ENCODE measurements at regions not wholly inside any gene's neighbourhood (a gene's known extent, or its start where the extent isn't known, plus 50 kb on each side); places are given as distances from the start of the nearest gene placed in this dataset.
A peak's percentile ranks its signal among the peaks of the same experiment; 100 is the strongest.

GRCh38 chr18:10295751-10296150, 158.7 kb upstream of the APCDD1 start:
- no peak for ATAC-seq
- no peaks in the 10 kb centered on the region for H3K4me1 Mint-ChIP-seq

GRCh38 chr18:10296491-10296890, 157.9 kb upstream of the APCDD1 start:
- H3K9me3 Mint-ChIP-seq: no peaks in the 10 kb centered on the region
- peaks cover 5% of the 10 kb centered on the region for H3K27me3 Mint-ChIP-seq
- DNase-seq (no peak), ATAC-seq (no peak)
- H3K4me3 Mint-ChIP-seq: no peak overlapping the region
- H3K4me1 Mint-ChIP-seq: no peaks in the 10 kb centered on the region
- peak overlapping the region in 1 of 2 donors; percentile 56 for H3K27ac Mint-ChIP-seq

More at GRCh38 chr18:10295751-10296150, 158.7 kb upstream of the APCDD1 start:
- H3K4me3 Mint-ChIP-seq: no peak overlapping the region
- no peaks in the 10 kb centered on the region for H3K9me3 Mint-ChIP-seq
- DNase-seq: no peak
- H3K27ac Mint-ChIP-seq: no peak overlapping the region
- H3K27me3 Mint-ChIP-seq: peaks cover 5% of the 10 kb centered on the region

- no peak overlapping the region for H3K27ac Mint-ChIP-seq
- peaks cover 5% of the 10 kb centered on the region for H3K27me3 Mint-ChIP-seq
- H3K4me3 Mint-ChIP-seq: no peak overlapping the region
- DNase-seq (no peak), ATAC-seq (peak; percentile 20)
- H3K4me1 Mint-ChIP-seq: no peaks in the 10 kb centered on the region
- no peaks in the 10 kb centered on the region for H3K9me3 Mint-ChIP-seq
Measured at GRCh38 chr18:10297086-10297485, 157.3 kb upstream of the APCDD1 start.

DNA sequence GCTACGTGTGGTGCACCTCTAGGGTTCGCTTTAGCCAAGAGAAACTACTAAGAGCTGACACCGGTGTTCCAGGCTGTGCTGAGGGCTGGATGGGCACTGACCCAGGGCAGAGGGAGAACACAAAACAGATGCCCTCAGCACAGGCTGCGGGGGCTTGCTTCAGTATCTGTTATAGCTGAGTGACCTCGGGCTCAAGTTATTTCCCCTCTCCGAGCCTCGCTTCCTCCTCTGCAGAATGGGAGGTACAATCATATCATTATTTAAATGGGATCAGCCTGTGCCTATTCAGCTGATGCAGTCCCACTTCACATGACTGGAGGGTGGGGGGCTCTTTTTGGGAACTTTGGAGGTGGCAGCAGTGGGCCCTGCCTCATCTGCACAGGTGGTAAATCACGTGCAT, 156.1 kb upstream of the APCDD1 start:
- H3K27ac Mint-ChIP-seq: no peak overlapping the region
- no peak overlapping the region for H3K4me3 Mint-ChIP-seq
- ATAC-seq (no peak), DNase-seq (no peak)
- H3K9me3 Mint-ChIP-seq: no peaks in the 10 kb centered on the region
- peaks cover 5% of the 10 kb centered on the region for H3K27me3 Mint-ChIP-seq
- H3K4me1 Mint-ChIP-seq: no peaks in the 10 kb centered on the region

DNA sequence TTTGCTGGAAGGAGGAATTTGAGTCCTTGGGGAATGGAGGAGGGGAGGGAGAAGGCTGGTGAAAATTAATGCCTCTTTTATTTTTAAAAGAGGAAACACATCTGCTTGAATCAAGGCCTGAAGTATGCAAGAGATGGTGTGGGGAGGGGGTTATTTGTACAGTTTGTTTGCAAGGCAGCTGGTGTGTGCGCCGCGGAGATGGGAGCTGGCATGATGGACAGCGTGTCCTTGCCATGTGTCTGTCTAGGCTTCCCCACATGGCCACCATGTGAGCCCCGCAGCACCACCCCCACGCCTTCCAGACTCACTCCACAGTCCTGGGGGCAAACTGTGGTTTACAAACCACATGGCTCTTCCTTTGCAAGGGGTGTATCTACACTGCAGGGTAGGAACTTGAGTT, 154.8 kb upstream of the APCDD1 start:
- H3K27me3 Mint-ChIP-seq: peaks cover 5% of the 10 kb centered on the region
- H3K27ac Mint-ChIP-seq: no peak overlapping the region
- no peak for ATAC-seq
- DNase-seq: no peak
- no peaks in the 10 kb centered on the region for H3K9me3 Mint-ChIP-seq
- H3K4me1 Mint-ChIP-seq: no peaks in the 10 kb centered on the region
- H3K4me3 Mint-ChIP-seq: no peak overlapping the region

DNA sequence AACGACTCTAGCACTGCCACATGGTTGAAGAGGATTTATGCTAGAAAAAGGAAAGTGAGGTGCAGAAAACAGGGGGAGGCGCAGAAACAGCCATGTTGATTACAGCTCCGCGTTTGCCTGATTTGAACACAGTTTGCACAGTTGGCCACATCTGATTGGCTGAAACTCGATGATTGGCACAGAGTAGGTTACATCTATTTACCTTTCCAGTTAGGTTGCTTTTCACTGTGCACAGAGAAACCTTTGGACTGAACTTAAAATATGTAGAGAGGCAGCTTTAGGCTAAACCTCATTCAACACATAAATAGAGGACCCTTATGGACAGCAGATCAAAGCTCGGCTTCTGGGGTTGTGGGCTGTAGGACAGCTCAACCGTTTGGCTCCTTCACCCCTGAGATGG, 153.7 kb upstream of the APCDD1 start:
- H3K4me3 Mint-ChIP-seq: no peak overlapping the region

DNA sequence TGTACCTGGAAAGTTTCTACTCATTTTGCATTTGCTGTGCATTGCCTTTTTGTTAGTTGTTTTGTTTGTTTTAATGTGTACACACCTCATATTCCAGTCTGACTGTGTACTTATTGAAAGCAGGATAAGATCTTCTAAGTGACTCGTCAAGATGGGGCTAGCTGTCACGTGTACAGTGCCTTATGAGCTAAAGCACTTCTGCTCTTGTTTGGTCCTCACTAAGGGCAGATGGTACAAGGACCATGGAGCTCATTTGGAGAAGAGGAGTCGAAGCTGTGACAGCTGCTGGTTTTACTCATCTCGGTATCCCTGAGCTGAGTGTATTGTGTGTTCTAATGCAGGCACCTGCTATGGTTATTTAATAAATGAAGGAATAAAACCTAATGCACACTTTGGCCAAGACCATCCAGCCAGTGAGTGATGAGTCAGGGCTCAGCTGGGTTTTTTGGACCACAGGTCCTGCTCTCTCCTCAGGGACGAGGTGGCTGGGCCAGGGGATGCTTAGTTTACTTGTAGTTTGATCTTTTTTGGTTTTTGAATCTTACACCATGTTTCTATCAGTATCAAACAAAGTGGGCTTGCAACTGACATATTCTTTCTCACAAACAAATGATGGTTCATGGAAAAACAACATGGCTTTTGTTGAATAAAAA, 152.5 kb upstream of the APCDD1 start:
- ATAC-seq (no peak), DNase-seq (no peak)
- no peaks in the 10 kb centered on the region for H3K4me1 Mint-ChIP-seq

More for the DNA sequence above, 153.7 kb upstream of the APCDD1 start:
- Mint-ChIP-seq H3K4me1 (no peaks in the 10 kb centered on the region), H3K27ac (peak overlapping the region in 1 of 2 donors; percentile 40), H3K9me3 (no peaks in the 10 kb centered on the region), H3K27me3 (peaks cover 5% of the 10 kb centered on the region)
- ATAC-seq (no peak), DNase-seq (no peak)

GRCh38 chr18:10303171-10303570, 151.3 kb upstream of the APCDD1 start:
- ATAC-seq (no peak), DNase-seq (no peak)
- Mint-ChIP-seq H3K4me3 (no peak overlapping the region), H3K4me1 (no peaks in the 10 kb centered on the region), H3K9me3 (no peaks in the 10 kb centered on the region), H3K27ac (no peak overlapping the region), H3K27me3 (peaks cover 5% of the 10 kb centered on the region)

More for the DNA sequence above, 152.5 kb upstream of the APCDD1 start:
- no peak overlapping the region for H3K4me3 Mint-ChIP-seq
- H3K27ac Mint-ChIP-seq: no peak overlapping the region
- H3K27me3 Mint-ChIP-seq: peaks cover 5% of the 10 kb centered on the region
- H3K9me3 Mint-ChIP-seq: no peaks in the 10 kb centered on the region

DNA sequence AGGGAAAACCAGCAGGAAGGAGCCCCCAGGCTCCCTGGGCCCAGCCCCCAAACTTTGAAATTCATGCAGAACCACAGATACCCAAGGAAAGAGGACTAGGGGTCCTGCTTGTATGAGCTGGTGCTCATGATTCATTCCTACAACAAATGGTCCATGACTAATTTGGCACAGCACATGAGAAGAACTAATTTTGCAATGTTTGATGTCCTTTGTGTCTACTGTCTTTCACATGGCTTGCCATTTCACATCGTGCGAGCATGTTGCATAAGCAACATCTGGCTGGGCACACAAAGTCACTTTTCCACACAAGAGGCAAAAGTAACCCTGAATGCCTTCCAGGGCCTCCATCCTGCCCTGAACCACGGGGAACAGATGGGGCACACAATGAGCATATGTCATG, 149.6 kb upstream of the APCDD1 start:
- H3K27me3 Mint-ChIP-seq: no peaks in the 10 kb centered on the region
- no peaks in the 10 kb centered on the region for H3K9me3 Mint-ChIP-seq
- no peak for ATAC-seq
- no peak for DNase-seq
- H3K27ac Mint-ChIP-seq: no peak overlapping the region
- H3K4me3 Mint-ChIP-seq: no peak overlapping the region
- no peaks in the 10 kb centered on the region for H3K4me1 Mint-ChIP-seq

DNA sequence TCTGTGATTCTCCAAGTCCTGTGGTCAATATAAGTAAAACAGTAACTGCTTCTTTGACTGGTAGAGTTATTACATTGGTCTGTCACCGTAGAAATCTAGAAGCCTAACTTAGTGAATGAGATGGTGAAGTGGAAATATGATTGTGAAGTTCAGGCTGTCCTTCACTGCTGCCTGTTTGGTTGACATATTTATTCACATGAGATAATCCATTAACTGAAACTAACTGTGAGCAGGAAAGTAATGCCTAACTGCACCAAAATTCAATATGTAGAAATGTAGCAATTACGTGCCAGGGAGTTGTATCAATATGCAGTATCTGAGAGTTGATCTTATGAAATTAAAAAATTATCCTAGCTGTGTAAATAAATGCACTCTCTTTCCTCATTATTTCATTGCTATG, 147.7 kb upstream of the APCDD1 start:
- Mint-ChIP-seq H3K4me1 (no peaks in the 10 kb centered on the region), H3K27me3 (no peaks in the 10 kb centered on the region), H3K27ac (no peak overlapping the region), H3K4me3 (no peak overlapping the region), H3K9me3 (no peaks in the 10 kb centered on the region)
- no peak for DNase-seq
- no peak for ATAC-seq

- no peak for ATAC-seq
Measured at GRCh38 chr18:10308154-10308553, 146.3 kb upstream of the APCDD1 start.

DNA sequence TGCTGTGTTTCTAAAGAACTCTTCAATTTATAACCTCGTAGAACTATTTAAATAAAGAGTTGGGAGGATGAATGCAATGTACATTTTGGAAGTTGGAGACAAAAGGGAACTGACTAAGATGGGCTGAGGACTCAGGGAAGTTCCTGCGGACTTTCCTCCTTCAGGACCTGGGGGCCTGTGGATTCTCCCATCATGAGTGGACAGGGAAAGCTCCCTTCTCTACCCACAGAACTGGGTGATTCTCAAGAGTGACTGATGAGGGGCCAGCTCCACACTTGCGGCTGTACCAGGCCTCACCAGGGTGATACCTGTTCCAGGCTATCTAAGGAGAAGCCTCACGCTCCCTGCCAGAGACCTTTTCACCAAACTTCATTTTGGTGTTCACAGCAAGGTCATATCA, 143.8 kb upstream of the APCDD1 start:
- H3K9me3 Mint-ChIP-seq: no peaks in the 10 kb centered on the region
- no peak overlapping the region for H3K27ac Mint-ChIP-seq
- H3K27me3 Mint-ChIP-seq: no peaks in the 10 kb centered on the region
- no peak for ATAC-seq
- H3K4me1 Mint-ChIP-seq: no peaks in the 10 kb centered on the region
- no peak for DNase-seq
- H3K4me3 Mint-ChIP-seq: no peak overlapping the region

More at GRCh38 chr18:10308154-10308553, 146.3 kb upstream of the APCDD1 start:
- Mint-ChIP-seq H3K27ac (no peak overlapping the region), H3K27me3 (no peaks in the 10 kb centered on the region), H3K4me1 (no peaks in the 10 kb centered on the region), H3K9me3 (no peaks in the 10 kb centered on the region), H3K4me3 (no peak overlapping the region)
- no peak for DNase-seq

DNA sequence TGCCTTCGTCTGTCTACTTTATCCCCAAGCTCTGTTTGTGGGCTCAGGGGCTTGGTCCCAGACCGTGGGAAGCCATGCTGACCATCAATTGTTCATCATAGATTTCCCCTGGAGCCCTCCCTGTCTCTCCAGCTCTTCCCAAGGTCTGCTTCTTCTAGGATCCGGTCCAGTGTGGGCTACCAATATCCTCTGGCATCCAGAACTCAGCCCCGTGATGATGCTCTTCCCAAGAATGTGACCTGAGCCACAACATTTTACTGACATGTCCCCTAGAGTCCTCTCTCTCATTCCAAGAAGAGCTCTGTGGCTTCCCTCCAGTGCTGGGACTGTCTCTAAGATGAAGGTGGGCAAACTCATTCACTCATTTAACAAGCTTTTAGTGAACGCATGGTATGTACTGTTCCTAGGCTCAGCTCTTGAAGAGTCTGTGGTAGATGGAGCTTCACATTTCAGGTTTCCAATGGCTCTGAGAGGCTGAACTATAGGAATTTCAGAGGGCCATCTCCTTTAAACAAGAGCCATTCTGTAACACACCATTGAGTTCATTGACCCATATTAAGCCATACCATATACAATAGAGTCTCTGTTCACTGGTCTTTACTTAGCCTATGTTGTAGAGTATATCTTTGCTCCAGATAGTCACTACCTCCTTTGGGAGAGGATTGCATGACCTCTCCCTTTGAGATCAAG, 142.0 kb upstream of the APCDD1 start:
- H3K4me3 Mint-ChIP-seq: no peak overlapping the region
- no peak for ATAC-seq
- no peak for DNase-seq
- no peaks in the 10 kb centered on the region for H3K9me3 Mint-ChIP-seq
- H3K27me3 Mint-ChIP-seq: no peaks in the 10 kb centered on the region
- H3K4me1 Mint-ChIP-seq: no peaks in the 10 kb centered on the region
- no peak overlapping the region for H3K27ac Mint-ChIP-seq

DNA sequence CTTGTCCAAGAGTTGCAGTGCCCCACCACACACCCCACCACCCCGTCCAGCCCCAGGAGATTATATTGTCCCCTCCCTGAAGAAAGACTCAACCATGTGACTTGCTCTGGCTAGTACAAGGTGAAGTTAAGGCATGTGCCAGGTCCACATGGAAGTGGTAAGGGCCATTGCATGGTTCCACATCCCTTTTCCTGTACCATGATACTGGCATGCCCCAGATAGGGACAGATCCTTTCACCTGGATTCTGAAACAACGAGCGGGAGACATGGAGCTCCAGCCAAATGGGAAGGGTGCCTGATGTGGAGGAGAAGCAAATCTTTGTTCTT, 141.5 kb upstream of the APCDD1 start:
- Mint-ChIP-seq H3K4me3 (no peak overlapping the region), H3K4me1 (no peaks in the 10 kb centered on the region), H3K27ac (no peak overlapping the region), H3K27me3 (no peaks in the 10 kb centered on the region), H3K9me3 (no peaks in the 10 kb centered on the region)
- no peak for ATAC-seq
- DNase-seq: no peak

DNA sequence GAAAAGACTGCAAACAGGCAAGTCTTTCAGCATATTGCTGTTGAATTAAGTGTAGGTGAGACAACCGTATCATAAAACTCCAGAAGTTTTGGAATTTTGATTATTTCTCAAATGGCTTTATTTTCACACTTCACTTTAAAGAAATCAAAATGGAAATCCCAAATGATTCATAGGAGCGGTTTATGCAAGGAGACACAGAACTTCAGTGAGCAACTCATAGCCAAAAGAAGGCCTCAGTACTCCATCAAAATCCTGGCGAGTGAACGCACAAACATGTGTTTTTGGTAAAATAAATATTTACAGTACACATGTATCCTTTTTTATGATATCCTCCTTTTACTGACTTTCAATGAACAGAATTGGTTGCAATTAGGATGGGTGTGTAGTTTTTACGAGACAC, 140.4 kb upstream of the APCDD1 start:
- no peak overlapping the region for H3K4me3 Mint-ChIP-seq
- H3K4me1 Mint-ChIP-seq: no peaks in the 10 kb centered on the region
- ATAC-seq: no peak
- H3K27me3 Mint-ChIP-seq: no peaks in the 10 kb centered on the region
- no peaks in the 10 kb centered on the region for H3K9me3 Mint-ChIP-seq
- no peak for DNase-seq
- H3K27ac Mint-ChIP-seq: no peak overlapping the region

GRCh38 chr18:10315522-10315921, 138.9 kb upstream of the APCDD1 start:
- H3K4me3 Mint-ChIP-seq: no peak overlapping the region
- ATAC-seq (no peak), DNase-seq (no peak)
- H3K27me3 Mint-ChIP-seq: no peaks in the 10 kb centered on the region
- H3K9me3 Mint-ChIP-seq: peaks cover 0 to 3% of the 10 kb centered on the region in 2 donors
- H3K4me1 Mint-ChIP-seq: no peaks in the 10 kb centered on the region
- H3K27ac Mint-ChIP-seq: no peak overlapping the region

DNA sequence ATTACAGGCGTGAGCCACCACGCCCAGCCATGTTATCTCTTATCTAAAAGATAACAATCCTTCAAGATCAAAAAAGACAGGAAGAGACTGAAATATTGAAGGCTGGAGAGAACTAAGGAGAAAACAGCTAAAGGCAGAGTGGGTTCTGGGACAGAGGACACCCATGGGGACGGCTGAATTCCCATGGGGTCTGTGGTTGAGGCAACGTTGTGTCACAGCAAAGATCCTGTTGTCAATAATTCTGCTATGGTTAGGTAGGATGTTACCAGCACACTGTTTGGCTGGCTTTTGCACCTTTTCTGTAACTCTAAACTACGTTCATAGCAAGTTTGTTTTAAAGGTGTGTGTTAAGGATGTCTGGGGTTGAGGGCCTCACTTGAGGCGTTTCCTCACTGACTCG, 137.7 kb upstream of the APCDD1 start:
- no peak for ATAC-seq
- H3K4me3 Mint-ChIP-seq: no peak overlapping the region
- no peak for DNase-seq
- H3K9me3 Mint-ChIP-seq: peaks cover 0 to 3% of the 10 kb centered on the region in 2 donors
- no peaks in the 10 kb centered on the region for H3K4me1 Mint-ChIP-seq
- no peaks in the 10 kb centered on the region for H3K27me3 Mint-ChIP-seq
- H3K27ac Mint-ChIP-seq: no peak overlapping the region

Data from stimulated activated naive CD8-positive, alpha-beta T cell treated with anti-CD3 and anti-CD28 coated beads, Interleukin-15, amount 100 ng/mL, for 72 hours (primary cell).